ENCODE measurements at regions not wholly inside any gene's neighbourhood (a gene's known extent, or its start where the extent isn't known, plus 50 kb on each side); places are given as distances from the start of the nearest gene placed in this dataset.

DNA sequence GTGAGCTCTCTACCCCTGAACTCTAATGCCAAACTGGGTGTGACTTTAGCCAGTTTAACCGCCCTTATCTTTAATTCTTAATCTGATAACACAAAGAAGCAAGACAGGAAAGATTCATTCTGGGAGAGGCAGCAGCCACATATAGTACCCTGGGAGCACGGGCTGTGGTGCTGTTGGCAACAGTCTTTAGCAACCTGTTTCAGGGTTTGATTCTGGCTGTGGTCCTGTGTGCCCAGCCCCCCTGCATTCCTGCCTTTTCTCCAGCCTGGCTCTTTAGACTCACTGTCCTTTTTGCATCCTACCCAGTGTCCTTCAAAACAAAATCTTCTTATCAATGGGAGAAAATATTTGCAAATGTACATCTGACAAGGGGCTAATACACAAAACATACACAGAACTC is 275.2 kb downstream of the GXYLT1 start:
- no peak for DNase-seq

DNA sequence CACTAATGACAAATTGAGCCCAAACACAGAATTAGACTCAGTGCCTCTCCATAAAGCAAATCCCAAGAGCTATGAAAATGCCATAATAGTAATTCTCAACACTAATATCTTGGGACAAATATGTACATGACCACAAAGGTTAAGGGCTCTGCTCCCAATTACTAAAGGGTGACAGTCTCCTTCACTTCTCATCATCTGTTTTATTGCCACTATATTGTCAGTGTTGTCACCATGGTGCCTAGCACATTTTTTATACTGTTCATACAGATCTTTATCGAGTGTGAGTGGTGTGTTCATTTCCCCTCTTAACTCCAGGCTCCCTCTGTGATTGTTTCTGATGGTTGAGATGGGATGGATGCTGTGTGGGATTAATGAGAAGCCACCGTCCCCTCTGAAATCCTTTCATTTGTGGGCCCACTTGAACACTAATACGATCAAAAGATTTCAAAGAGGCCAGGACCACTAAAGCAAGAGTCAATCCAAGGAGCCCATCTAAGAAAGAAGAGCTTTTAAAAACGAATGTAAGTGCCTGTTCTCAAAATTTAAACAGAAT is 277.7 kb downstream of the GXYLT1 start:
- no peak for DNase-seq

DNA sequence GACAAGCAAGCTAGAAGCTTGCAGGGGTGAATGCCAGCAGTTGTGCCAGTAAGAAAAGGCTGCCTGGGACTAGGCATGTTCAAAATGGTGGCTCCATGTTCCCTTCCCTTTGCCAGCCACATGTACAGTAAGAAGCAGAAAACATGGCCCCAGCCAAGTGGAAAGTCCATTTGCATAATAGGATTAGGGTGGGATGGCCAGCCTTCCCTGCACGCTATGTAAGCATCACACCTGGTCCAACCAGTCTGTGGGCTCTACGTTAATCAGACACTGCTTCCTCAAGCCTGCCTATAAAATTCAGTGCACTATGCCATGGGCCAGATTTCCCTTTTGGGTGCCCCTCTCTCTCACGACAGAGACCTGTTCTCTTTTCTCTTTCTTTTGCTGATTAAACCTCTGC is 288.4 kb downstream of the GXYLT1 start:
- DNase-seq, result no peak

DNA sequence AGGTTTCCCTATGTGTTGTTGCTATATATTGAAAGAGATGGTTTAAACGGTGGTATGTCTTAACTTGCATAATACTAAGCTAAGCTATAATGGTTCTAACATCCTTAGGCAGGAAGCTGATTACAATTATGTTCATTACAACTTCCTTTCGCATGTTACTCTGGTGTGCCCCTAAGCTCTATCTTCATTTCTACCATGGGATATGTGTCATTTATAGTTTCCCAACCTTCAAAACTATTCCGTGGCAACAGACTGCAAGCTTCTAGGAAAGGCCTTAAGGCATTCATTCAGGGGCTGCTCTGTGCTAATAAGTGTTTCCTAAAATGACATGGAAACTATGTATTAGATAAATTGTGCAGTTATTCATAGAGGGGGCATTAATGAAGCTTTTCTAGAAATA is 294.6 kb downstream of the GXYLT1 start:
- no peak for DNase-seq

DNA sequence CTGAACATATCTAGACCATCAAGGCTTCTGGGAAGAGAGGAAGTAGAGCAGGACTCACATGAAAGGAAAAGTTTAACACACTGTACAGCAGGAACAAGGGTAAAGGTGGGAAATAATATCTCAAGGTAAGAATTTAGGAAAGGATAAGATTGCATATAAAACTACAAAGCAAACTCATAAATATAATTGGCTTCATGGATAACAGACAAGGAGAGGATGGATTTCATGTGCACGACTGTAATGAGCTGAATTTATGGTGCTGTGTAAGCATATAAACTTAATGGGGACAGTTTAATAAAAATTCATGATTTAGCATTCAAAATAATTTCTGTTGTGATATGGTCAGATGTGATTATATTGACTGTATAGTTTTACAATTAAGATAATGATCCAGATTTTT is 298.0 kb downstream of the GXYLT1 start:
- DNase-seq, result no peak

DNA sequence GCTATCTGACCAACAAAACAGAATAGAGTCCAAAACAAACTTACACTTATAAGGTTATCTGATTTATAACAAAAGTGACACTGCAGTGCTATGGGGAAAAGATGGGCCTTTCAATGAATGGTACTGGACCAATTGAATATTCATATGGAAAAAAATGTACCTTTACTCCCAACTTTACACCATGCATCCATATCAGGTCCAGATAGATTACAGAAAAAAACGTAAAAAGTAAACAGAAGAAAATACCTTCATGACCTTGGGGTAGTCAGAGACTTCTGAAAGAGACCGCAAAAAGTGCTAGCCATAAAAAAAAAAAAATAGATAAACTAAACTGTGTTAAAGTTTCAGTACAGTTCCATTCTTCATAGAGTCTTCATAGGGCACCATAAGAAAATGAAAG is 308.3 kb downstream of the GXYLT1 start:
- DNase-seq, result no peak

DNA sequence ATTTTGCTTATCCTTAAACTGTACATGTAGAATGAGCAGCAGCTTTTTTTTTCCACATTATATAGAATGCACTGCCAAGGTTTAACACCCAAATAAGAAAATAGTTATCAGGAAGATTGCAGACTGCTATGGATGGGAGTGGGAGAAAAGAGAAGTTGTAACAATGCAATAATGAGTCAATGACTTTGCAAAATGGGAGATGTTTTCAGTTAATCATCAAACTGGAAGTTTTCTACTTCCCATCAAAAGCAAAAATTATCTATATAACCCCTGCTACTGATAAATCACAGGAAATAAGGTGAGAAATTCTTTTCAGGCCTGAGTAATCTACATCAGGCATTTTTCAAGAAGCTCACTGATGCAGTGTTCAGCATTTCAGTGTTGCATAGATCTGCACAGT is 309.1 kb downstream of the GXYLT1 start:
- no peak for DNase-seq

DNA sequence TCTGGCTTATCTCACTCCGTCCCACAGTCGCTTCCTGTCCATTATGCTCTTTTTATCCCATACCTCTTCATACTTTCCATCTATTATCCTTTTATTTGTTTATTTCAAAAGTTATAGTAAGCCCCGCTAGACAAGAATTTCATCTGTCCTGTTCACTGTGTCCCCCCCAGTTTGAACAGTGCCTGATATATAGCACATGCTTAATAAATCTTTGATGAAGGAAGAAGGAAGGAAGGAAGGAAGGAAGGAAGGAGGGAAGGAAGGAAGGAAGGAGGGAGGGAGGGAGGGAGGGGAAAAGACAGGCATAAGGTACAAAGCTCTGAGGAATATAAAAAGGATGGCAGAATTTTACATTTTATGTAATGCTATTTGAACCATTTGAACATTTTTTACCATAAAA is 324.7 kb downstream of the GXYLT1 start:
- no peak for DNase-seq

DNA sequence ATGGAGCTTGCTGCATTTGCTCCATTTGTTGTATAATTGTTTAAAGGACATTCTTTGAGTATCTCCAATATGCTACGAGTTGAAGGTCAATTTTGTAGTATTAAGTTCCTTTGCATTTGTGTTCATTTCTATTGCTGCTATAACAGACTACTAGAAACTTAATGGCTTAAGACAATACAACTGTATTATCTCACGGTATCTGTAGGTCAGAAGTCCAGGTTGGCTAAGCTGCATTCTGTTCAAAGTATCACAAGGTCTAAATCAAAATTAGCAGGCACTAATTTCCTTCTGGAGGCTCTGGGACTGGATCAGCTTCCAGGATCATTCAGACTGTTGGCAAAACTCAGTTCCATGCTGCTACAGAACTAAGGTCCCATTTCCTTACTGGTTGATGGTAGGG is 340.6 kb downstream of the GXYLT1 start:
- no peak for DNase-seq

DNA sequence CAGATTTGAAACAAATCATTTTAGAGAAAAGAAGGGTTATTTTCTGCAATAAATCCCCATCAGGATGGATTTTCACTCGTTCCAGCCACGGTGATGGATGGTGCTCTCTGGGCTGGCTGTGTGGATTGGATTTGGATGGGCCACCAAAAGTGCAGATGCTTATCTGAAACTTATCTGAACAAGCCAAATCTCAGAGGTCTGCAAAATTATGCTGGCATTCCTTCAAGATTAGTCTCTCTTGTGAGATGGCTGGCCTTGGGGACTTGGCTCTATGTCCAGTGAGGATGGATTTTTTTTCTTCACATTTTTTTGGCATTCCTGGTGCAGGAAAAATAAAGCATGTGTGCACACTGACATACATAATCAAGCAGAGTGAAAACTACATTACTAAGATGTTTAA is 341.9 kb downstream of the GXYLT1 start:
- DNase-seq, result no peak

DNA sequence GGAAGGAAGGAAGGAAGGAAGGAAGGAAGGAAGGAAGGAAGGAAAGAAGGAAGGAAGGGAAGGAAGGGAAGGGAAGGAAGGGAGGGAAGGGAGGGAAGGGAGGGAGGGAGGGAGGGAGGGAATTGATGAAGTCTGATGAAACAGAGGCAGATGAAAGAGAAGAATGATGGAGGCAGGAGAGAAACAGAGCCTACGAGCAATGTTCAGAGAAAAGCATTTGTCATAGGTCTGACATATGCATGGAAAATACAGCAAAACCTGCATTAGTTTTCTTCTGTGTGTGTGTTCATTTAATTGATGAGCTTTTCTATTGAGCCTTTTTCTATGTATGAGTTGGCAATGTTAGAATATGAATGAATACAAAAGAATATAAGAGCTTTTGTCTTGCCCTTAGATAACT is 343.4 kb downstream of the GXYLT1 start:
- DNase-seq, result no peak

DNA sequence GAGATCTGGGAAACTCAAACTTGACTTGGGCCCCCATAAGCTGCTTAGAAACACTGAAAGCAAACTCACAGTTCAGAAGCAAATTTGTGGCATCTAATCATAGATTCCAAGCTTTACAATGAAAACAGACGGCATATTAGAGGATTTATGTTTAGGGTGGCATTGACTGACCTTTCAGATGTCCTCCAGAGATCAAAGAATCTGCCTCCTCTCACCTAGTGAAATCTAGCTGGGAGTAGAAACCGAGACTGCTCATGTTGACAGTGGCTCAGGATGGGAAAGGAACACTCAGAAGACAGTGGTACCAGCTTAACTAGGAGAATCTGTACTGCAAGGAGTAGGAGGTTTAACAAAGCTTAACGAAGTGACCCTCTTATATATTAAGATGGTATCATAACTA is 345.0 kb downstream of the GXYLT1 start:
- no peak for DNase-seq

DNA sequence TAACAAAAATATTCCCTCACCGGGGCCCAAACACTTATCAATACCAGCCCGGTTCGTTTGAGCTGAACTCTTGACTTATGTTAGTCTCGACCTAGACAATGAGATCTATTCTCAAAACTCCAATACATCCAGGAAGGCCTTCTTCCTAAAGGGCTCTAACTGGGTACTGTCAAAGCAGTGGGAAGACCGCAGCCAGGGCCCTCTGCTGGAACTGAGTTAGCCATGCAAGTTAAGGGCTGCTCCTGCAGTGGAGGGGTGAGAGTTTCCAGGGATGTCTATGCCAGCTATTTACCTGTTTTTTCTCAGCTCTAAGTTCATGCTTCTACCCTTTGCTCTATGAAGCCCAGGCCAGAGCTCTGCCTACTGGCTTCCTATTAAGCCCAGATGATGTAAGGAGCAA is 348.8 kb downstream of the GXYLT1 start:
- no peak for DNase-seq

DNA sequence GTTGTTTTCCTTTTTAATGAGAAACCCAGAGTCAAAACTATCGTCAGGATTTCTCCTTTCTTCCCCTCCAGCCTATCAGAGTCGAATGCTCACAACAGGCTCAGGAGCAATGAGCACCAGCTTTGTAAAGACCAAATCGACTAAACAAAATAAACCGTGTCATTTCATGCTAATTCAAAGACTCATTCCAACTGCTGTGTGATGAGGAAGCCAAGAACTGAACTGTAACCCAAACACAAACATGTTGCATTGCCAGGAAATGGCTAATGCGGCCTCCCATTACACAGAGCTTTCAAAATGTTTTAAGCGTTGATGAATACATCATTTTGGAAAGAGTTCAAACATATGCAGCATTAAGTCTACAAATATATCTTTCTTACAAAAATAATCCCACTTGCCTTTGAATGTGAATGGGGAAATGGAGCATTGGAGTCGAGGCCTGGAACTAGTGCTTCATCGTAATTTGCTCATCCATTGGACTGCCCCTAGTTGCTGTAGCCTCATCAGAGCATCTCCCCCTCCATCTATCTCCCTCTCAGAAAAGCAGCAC is 349.5 kb downstream of the GXYLT1 start:
- DNase-seq, result no peak

DNA sequence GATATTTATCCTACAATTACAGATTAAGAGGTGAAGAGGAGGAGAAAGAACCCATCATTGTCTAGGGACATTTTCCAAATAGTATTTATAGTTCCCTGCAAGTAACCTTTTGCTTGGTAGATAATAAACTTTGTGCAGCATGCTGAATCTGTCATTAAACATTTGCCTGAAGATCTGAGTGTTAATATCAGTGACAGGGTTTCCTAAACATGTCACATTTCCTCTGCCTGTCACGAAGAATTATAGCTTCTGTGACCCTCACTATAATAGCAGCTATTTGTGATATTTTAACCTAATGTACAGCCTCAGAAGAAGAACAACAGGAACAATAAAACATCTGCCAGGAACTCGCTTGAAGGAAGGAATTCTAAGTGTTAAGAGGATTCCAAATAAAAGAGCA is 350.3 kb downstream of the GXYLT1 start:
- no peak for DNase-seq

DNA sequence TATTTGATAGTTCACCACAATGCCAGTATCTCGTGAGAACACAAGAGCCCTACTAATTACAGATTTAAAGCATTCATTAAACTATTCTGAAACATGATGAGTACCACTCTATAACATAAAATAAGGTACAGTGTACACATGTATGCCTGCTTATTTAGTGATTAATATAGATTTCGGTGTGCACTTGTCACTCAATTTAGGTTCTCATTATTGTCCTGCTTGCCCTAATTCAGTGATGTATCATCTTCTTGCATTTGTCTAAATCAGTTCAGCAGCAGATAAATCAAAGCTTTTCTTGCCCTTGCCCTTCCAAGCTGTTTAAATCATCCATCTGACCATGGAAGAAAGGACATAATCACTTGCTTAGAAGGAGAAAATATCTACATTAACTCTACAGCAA is 359.7 kb downstream of the GXYLT1 start:
- no peak for DNase-seq

DNA sequence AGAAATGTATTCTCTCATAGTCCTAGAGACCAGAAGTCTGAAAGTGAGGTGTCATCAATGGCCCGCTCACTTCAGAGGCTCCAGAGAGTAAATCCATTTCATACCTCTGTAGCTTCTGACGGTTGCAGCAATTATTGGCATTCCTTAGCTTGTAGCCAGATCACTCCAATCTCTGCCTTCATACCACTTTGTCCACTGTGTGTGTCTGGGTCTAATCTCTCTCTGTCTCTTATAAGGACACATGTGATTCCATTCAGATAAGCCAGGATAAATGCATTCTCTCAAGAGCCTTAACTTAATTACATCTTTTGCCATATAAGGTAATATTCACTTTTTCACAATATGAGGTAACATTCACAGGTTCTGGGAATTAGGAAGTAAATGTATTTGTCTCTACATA is 365.7 kb downstream of the GXYLT1 start:
- no peak for DNase-seq

DNA sequence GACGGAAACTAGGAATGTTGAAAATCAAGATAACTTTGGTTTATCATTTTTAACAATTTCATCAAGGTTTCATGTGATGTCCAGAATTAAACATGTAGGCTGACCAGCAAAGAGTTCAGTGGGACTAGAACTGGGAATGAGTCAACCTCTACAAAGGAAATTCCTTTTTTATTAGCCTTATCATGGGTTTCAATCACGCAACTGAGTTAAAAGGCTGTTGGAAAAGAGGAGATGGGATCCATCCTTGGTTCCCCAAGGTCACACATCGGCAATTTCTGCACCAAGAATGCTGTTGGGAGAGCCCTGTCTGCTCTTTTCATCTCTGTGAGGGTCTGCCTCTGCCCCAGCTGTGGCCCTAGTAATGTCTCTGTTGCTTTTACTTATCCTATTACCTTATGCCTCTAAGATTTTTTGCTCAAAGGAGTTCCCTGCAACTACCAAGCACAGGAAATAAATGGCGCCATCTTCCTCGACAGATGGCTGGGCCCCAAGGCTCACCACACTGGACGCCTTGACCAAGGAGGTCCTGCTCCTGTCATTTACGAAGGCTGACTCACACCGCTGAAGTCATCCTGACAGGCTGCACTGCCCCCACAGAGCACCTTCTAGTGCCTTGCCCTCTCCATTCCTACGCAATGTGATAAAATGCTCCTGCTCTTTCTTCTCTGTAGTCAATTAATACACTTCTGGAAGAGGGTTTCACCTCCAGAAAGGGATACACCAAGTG is 367.4 kb downstream of the GXYLT1 start:
- no peak for DNase-seq

DNA sequence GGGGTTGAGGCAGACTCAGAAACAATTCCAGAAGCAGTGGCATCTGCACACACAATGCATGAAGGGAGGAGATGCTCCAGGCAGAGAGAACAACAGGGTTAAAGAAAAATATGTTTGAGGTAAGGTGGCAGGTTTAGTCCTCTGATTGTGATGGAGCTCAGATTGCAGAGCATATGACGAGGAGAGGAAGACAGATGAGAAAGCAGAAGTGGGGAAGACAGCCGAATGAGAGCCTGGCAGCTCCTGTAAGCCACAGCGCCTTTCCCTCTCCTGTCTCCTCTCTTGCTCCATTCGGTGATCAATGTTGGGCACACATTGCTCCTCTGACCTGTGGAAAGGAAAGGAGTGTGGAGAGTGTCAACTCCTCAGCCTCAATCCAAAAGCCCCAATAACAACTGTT is 372.2 kb downstream of the GXYLT1 start:
- no peak for DNase-seq

DNA sequence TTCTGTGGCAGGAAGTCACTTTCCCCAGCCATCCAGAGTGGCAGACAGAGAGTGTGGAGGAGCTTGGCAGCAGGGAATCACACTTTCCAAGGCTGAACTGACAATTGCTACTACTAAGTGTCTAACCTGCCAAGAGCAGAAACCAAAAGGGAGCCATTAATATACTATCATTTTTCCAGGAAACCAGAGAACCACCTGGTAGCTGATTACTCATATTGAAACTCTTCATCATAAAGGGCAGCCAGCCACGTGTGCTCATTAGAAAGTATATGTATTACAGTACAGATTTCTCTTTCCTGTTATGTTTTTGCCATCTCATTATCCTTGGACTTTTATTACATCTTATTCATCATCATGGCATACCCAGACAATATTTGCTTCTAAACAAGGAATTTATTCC is 374.9 kb downstream of the GXYLT1 start:
- DNase-seq, result no peak

DNA sequence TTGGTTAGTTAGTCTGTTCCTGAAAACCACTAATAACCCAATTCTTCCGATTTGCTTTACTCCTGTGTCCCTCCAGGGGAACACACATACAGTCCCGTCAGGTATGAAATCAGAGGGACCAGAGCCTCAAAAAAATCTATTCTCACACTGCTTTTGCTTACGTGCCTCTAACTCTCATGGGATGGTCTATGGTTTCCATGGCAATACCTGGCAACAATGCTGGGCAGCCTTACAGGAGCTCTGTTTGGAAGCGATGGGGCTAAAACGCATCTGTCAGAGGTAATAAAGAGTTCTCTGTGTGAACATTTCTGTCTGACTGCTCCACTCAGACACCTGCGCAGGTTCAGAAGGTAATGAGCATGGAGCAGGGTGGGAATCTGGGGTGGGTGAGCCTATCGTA is 376.2 kb downstream of the GXYLT1 start:
- no peak for DNase-seq

DNA sequence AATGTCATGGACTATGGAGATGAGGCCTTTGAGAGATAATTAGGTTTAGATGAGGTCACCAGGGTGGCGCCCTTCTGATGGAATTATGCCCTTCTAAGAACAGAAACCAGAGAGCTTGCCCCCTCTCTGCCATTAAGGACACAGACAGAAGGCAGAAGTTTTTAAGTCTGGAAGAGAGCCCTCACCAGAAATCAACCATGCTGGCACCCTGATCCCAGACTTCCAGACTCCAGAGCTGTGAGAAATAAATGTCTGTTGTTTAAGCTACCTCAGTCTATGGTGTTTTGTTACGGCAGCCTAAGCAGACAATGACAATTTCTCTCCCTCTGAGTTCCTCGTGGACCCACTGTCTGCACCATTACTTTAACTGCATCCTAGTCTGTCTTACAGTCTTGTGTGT is 382.0 kb downstream of the GXYLT1 start:
- no peak for DNase-seq

DNA sequence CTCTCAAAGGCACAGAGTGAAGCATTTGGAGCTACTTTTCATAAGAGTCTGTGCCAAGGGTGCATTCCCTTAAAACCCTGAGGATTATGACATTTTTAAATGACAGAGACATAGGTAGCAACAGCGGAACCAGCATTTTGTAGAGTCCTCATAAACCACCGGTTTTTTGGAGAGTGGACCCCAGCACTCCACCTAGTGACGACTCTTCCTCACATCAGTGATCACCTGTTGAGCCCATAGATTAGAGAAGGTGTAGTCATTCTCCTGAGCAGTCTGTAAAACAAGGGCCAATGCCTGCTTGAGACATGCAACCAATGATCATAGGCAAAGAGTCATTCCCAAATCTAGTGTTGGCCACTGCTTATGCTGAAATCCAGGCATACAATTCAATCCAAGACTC is 399.1 kb downstream of the GXYLT1 start:
- DNase-seq, result no peak

DNA sequence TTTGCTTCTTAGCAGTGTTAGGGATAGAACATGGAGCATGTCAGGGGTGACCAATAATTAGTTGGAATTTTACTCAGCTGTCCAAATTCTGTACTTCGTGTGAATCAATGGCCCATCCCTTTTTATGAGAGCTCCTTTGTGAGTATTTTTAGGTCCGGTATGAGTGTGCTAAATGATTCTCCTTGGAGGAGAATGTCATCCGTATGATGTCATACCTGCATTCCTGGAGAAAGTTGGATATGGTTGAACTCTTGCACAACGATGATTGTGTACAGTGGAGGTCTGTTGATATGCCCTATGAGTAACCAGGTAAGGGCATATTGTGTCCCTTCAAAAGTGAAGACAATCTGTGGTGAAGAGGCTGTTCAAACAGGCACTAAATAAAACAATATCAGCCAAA is 400.8 kb downstream of the GXYLT1 start:
- DNase-seq, result no peak

DNA sequence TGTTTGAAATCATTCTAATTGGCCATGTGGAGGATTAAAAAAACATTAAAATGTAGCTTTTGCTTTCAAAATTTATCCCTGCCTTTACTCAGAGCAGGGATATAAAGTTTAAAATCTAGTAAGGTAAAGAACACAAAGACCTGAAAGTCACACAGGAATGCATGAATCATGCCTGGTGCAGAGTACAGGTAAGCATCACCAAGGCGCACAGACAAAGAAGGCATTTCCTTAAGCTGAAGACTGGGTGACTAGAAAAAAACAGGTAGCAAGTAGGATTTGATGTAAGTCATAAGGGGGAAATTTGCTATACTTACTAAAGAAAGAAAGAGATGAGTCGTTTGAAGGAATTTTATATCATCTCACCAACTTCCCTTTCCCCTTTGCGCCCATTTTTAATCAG is 405.6 kb downstream of the GXYLT1 start:
- DNase-seq, result no peak
